ENCODE measurements at regions not wholly inside any gene's neighbourhood (a gene's known extent, or its start where the extent isn't known, plus 50 kb on each side); places are given as distances from the start of the nearest gene placed in this dataset.

GRCh38 chr1:114033961-114034360 is 54.7 kb downstream of the OLFML3 start:
- Mint-ChIP-seq H3K4me3 (no peak overlapping the region), H3K4me1 (no peaks in the 10 kb centered on the region), H3K27ac (no peak overlapping the region), H3K27me3 (no peaks in the 10 kb centered on the region), H3K9me3 (ENCODE audit: insufficient read depth) (no peaks in the 10 kb centered on the region)
- H4K20me1 ChIP-seq (ENCODE audit: control insufficient read depth, insufficient read depth, low read length, poor library complexity, severe bottlenecking), result no peaks in the 10 kb centered on the region
- CTCF ChIA-PET, result no interaction called here
- TF ChIP-seq CTCF (IDR thresholded peaks at IDR 0.05), result no peak
- no peak for TF ChIP-seq EZH2 (IDR thresholded peaks at IDR 0.05; ENCODE audit: borderline replicate concordance, insufficient read depth, low read depth, low read length, poor library complexity, severe bottlenecking)
- H3K4me2 ChIP-seq (replicated peaks; ENCODE audit: low read depth, low read length, poor library complexity, severe bottlenecking), result no peak overlapping the region
- WGBS (ENCODE audit: insufficient coverage), result 75% methylated on average over 1 of the region's 2 CpGs
- no peaks in the 10 kb centered on the region for H3K36me3 ChIP-seq (replicated peaks in 1 of 2; ENCODE audit: control extremely low read depth in 1 of 2, control insufficient read depth in 1 of 2, extremely low read depth in 1 of 2, insufficient read depth in 2 of 2, low read length in 1 of 2)
- no peak overlapping the region for H2AFZ ChIP-seq (ENCODE audit: insufficient read depth, low read depth, low read length, poor library complexity, severe bottlenecking)
- no peaks in the 10 kb centered on the region for H3K9me3 ChIP-seq (ENCODE audit: control extremely low read depth in 1 of 3, control insufficient read depth in 2 of 3, insufficient read depth in 1 of 3, low read length in 2 of 3)
- POLR2A ChIA-PET, result no interaction called here
- H3K9ac ChIP-seq (ENCODE audit: low read length), result no peak overlapping the region
- ATAC-seq (ENCODE audit: low read depth) (no peak), DNase-seq (no peak)
- no peak overlapping the region for H3K27ac ChIP-seq (ENCODE audit: low read length in 2 of 2)
- peaks cover 0 to 3% (median 0%) of the 10 kb centered on the region in 4 experiments for H3K27me3 ChIP-seq (replicated peaks in 1 of 4; ENCODE audit: control extremely low read depth in 1 of 4, control insufficient read depth in 3 of 4, insufficient read depth in 4 of 4, low read length in 3 of 4)
- no peaks in the 10 kb centered on the region for H3K79me2 ChIP-seq (ENCODE audit: control insufficient read depth, insufficient read depth, low read length)
- no peak overlapping the region for H3K4me3 ChIP-seq (ENCODE audit: control extremely low read depth in 1 of 5, extremely low read depth in 1 of 5, insufficient read depth in 1 of 5, low read depth in 2 of 5, low read length in 4 of 5)
- intact Hi-C loops (cut with micrococcal nuclease), result no loop called here
- H3K4me1 ChIP-seq (ENCODE audit: control insufficient read depth in 2 of 2, insufficient read depth in 2 of 2, low read length in 2 of 2), result no peaks in the 10 kb centered on the region

- H3K27me3 ChIP-seq (replicated peaks in 1 of 4; ENCODE audit: control extremely low read depth in 1 of 4, control insufficient read depth in 3 of 4, insufficient read depth in 4 of 4, low read length in 3 of 4), result peaks cover 0 to 3% (median 0%) of the 10 kb centered on the region in 4 experiments
- H3K36me3 ChIP-seq (replicated peaks in 1 of 2; ENCODE audit: control extremely low read depth in 1 of 2, control insufficient read depth in 1 of 2, extremely low read depth in 1 of 2, insufficient read depth in 2 of 2, low read length in 1 of 2), result no peaks in the 10 kb centered on the region
- WGBS (ENCODE audit: insufficient coverage), result 84% methylated on average over 7 of the region's 8 CpGs
- TF ChIP-seq CTCF (IDR thresholded peaks at IDR 0.05), result no peak
- no peak for TF ChIP-seq EZH2 (IDR thresholded peaks at IDR 0.05; ENCODE audit: borderline replicate concordance, insufficient read depth, low read depth, low read length, poor library complexity, severe bottlenecking)
- ChIA-PET POLR2A (no interaction called here), CTCF (interaction anchor here (0.8 kb wide), 1 partner anchor 9 kb away, joined by 3 read pairs; no protein-coding TSS in a partner anchor)
- Mint-ChIP-seq H3K4me3 (no peak overlapping the region), H3K9me3 (ENCODE audit: insufficient read depth) (no peaks in the 10 kb centered on the region), H3K27me3 (no peaks in the 10 kb centered on the region), H3K4me1 (no peaks in the 10 kb centered on the region), H3K27ac (no peak overlapping the region)
- ATAC-seq (ENCODE audit: low read depth) (no peak), DNase-seq (no peak)
- H3K4me2 ChIP-seq (replicated peaks; ENCODE audit: low read depth, low read length, poor library complexity, severe bottlenecking), result no peak overlapping the region
- intact Hi-C loops (cut with micrococcal nuclease), result no loop called here
- H3K4me1 ChIP-seq (ENCODE audit: control insufficient read depth in 2 of 2, insufficient read depth in 2 of 2, low read length in 2 of 2), result no peaks in the 10 kb centered on the region
- H2AFZ ChIP-seq (ENCODE audit: insufficient read depth, low read depth, low read length, poor library complexity, severe bottlenecking), result no peak overlapping the region
- H3K79me2 ChIP-seq (ENCODE audit: control insufficient read depth, insufficient read depth, low read length), result no peaks in the 10 kb centered on the region
- no peaks in the 10 kb centered on the region for H3K9me3 ChIP-seq (ENCODE audit: control extremely low read depth in 1 of 3, control insufficient read depth in 2 of 3, insufficient read depth in 1 of 3, low read length in 2 of 3)
- no peak overlapping the region for H3K27ac ChIP-seq (ENCODE audit: low read length in 2 of 2)
- no peak overlapping the region for H3K9ac ChIP-seq (ENCODE audit: low read length)
- no peak overlapping the region for H3K4me3 ChIP-seq (ENCODE audit: control extremely low read depth in 1 of 5, extremely low read depth in 1 of 5, insufficient read depth in 1 of 5, low read depth in 2 of 5, low read length in 4 of 5)
- no peaks in the 10 kb centered on the region for H4K20me1 ChIP-seq (ENCODE audit: control insufficient read depth, insufficient read depth, low read length, poor library complexity, severe bottlenecking)
Observed at GRCh38 chr1:114034567-114035303, 55.5 kb downstream of the OLFML3 start.
